ENCODE measurements at regions not wholly inside any gene's neighbourhood (a gene's known extent, or its start where the extent isn't known, plus 50 kb on each side); places are given as distances from the start of the nearest gene placed in this dataset.

- TF ChIP-seq EZH2 (IDR thresholded peaks at IDR 0.05; ENCODE audit: borderline replicate concordance) (no peak), EZH2phosphoT487 (IDR thresholded peaks at IDR 0.05; ENCODE audit: low read depth, severe bottlenecking, unreplicated experiment) (no peak), CTCF (IDR thresholded peaks at IDR 0.05; ENCODE audit: poor library complexity) (no peak)
- Histone ChIP-seq H3K4me2 (peak overlapping the region; percentile 40), H4K20me1 (ENCODE audit: insufficient read depth, poor library complexity, severe bottlenecking) (no peaks in the 10 kb centered on the region), H3K4me3 (no peak overlapping the region), H3K9me2 (replicated peaks; ENCODE audit: insufficient read depth) (no peaks in the 10 kb centered on the region), H3K27ac (peak overlapping the region; percentile 41), H3K9me3 (ENCODE audit: low read depth) (no peaks in the 10 kb centered on the region), H2AFZ (no peak overlapping the region), H3K27me3 (no peaks in the 10 kb centered on the region), H3K4me1 (ENCODE audit: insufficient read depth) (peaks cover 13% of the 10 kb centered on the region), H3K79me2 (no peaks in the 10 kb centered on the region), H3K36me3 (replicated peaks; ENCODE audit: insufficient read depth, low read depth) (no peaks in the 10 kb centered on the region)
- DNase-seq (ENCODE audit: low spot score), result no peak
- 35% methylated on average over 5 of the region's 5 CpGs for WGBS (ENCODE audit: low lambda C conversion rate, missing lambda C conversion rate)
These were observed 116.6 kb upstream of the MAP3K1 start for GRCh38 chr5:56698463-56699381.

GRCh38 chr5:56696900-56697299 lies 118.4 kb upstream of the MAP3K1 start:
- no peaks in the 10 kb centered on the region for H3K9me2 ChIP-seq (replicated peaks; ENCODE audit: insufficient read depth)
- no peaks in the 10 kb centered on the region for H3K9me3 ChIP-seq (ENCODE audit: low read depth)
- peak; percentile 43 for DNase-seq (ENCODE audit: low spot score)
- no peaks in the 10 kb centered on the region for H3K27me3 ChIP-seq
- H3K4me1 ChIP-seq (ENCODE audit: insufficient read depth), result peaks cover 13% of the 10 kb centered on the region
- no peaks in the 10 kb centered on the region for H4K20me1 ChIP-seq (ENCODE audit: insufficient read depth, poor library complexity, severe bottlenecking)
- H3K36me3 ChIP-seq (replicated peaks; ENCODE audit: insufficient read depth, low read depth), result no peaks in the 10 kb centered on the region
- H3K4me3 ChIP-seq, result no peak overlapping the region
- TF ChIP-seq CTCF (IDR thresholded peaks at IDR 0.05; ENCODE audit: poor library complexity) (no peak), EZH2phosphoT487 (IDR thresholded peaks at IDR 0.05; ENCODE audit: low read depth, severe bottlenecking, unreplicated experiment) (no peak), EZH2 (IDR thresholded peaks at IDR 0.05; ENCODE audit: borderline replicate concordance) (no peak)
- H3K4me2 ChIP-seq, result no peak overlapping the region
- 36% methylated on average over 1 of the region's 1 CpG for WGBS (ENCODE audit: low lambda C conversion rate, missing lambda C conversion rate)
- peak overlapping the region; percentile 5 for H3K27ac ChIP-seq
- no peak overlapping the region for H2AFZ ChIP-seq
- no peaks in the 10 kb centered on the region for H3K79me2 ChIP-seq

DNA sequence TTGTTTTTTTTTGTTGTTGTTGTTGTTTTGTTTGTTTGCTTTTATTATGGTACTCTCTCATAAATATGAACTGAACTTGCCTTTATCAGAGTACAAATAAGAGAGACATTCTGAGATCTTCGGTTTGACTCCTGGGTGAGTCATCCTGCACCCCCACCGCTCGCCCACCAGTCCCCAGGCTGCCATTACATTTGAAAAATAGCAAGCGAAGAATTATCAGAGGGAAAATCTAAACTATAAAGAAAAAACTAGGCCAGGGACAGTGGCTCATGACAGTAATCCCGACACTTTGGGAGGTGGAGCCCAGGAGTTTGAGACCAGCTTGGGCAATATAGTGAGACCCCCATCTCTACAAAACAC lies 122.1 kb upstream of the MAP3K1 start:
- WGBS (ENCODE audit: low lambda C conversion rate, missing lambda C conversion rate), result 93% methylated on average over 5 of the region's 5 CpGs
- H3K27ac ChIP-seq, result no peak overlapping the region
- no peak overlapping the region for H3K4me3 ChIP-seq
- peaks cover 3% of the 10 kb centered on the region for H3K4me1 ChIP-seq (ENCODE audit: insufficient read depth)
- H3K9me2 ChIP-seq (replicated peaks; ENCODE audit: insufficient read depth), result no peaks in the 10 kb centered on the region
- H3K9me3 ChIP-seq (ENCODE audit: low read depth), result no peaks in the 10 kb centered on the region
- H3K36me3 ChIP-seq (replicated peaks; ENCODE audit: insufficient read depth, low read depth), result no peaks in the 10 kb centered on the region
- H3K27me3 ChIP-seq, result no peaks in the 10 kb centered on the region
- no peak for DNase-seq (ENCODE audit: low spot score)
- no peak overlapping the region for H2AFZ ChIP-seq
- no peaks in the 10 kb centered on the region for H3K79me2 ChIP-seq
- H3K4me2 ChIP-seq, result no peak overlapping the region
- no peaks in the 10 kb centered on the region for H4K20me1 ChIP-seq (ENCODE audit: insufficient read depth, poor library complexity, severe bottlenecking)
- TF ChIP-seq EZH2 (IDR thresholded peaks at IDR 0.05; ENCODE audit: borderline replicate concordance) (no peak), CTCF (IDR thresholded peaks at IDR 0.05; ENCODE audit: poor library complexity) (no peak), EZH2phosphoT487 (IDR thresholded peaks at IDR 0.05; ENCODE audit: low read depth, severe bottlenecking, unreplicated experiment) (no peak)
